PC-3 (cell line): ENCODE measurements at regions not wholly inside any gene's neighbourhood (a gene's known extent, or its start where the extent isn't known, plus 50 kb on each side); places are given as distances from the start of the nearest gene placed in this dataset.

ENCODE experiments used
- CTCF ChIP-seq: fragments of 300-600 bp; sonication (generic); conservative IDR thresholded peaks from 2 replicates; pipeline ENCODE4 v1.5.1; 2017; ENCODE audit warnings: antibody characterized with exemption, low read depth, mild to moderate bottlenecking, low read length
- EZH2 ChIP-seq: fragments of 300-600 bp; sonication (generic); IDR thresholded peaks from one replicate; pipeline ENCODE4 v1.6.1; 2017; ENCODE audit warnings: antibody characterized with exemption, mild to moderate bottlenecking, low read length; ENCODE audit not compliant: unreplicated experiment

DNA sequence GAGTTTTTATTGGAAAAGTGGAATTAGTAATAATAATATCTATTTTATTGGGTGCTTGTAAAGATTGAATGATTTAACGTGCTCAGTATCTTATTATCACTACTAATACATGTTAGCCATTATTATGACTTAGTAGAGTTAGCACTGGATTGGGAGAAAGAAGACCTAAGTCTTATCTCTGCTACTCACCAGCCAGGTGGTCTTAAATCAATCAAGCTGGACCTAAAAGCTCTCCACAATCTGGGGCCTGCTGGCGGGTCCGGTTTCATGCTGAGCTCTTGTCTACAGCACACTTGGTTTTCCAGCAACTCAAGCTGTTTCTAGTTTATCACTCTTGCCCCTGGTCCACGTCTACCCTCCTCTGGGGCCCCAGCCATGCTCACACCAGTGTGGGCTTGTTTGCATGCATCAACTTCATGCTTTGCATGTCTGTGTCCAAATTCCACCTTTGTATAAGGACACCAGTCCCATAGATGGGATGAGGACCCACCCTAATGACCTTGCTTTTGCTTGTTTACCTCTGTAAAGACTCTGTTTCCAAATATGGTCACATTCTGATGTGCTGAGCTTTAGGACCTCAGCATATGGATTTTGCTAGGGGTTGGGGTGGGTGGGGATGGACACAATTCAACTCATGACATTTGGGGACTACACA is 363.1 kb downstream of the LPIN1 start:
- no peak for TF ChIP-seq CTCF
- no peak for TF ChIP-seq EZH2
